GM23338 (cell line): ENCODE measurements at regions not wholly inside any gene's neighbourhood (a gene's known extent, or its start where the extent isn't known, plus 50 kb on each side); places are given as distances from the start of the nearest gene placed in this dataset.

Experiments
- ATAC-seq: fragments of 200-7000 bp; cut with Tn5 transposase; 3 replicates; pipeline ENCODE4 v1.9.1; 2020
- DNase-seq: peaks from one replicate; pipeline ENCODE4 v3.0.0-alpha.2; 2015; ENCODE audit warnings: low spot score
- H2AFZ ChIP-seq: fragments of 200-600 bp; sonication (generic); 2 replicates; pipeline ENCODE4 v1.8.0; 2016; ENCODE audit warnings: antibody characterized with exemption, mild to moderate bottlenecking, moderate library complexity
- H3F3A ChIP-seq: fragments of 200-600 bp; sonication (generic); replicated peaks from 2 replicates; pipeline ENCODE4 v1.8.0; 2017; ENCODE audit warnings: antibody characterized with exemption, mixed run types, low read depth
- H3K27ac ChIP-seq: fragments of 200-600 bp; sonication (generic); 2 replicates; pipeline ENCODE4 v1.6.1; 2016; ENCODE audit warnings: low read depth
- H3K27me3 ChIP-seq: fragments of 200-600 bp; sonication (generic); 2 replicates; pipeline ENCODE4 v1.8.0; 2016; ENCODE audit warnings: mild to moderate bottlenecking, mixed run types, moderate library complexity; ENCODE audit not compliant: insufficient read depth
- H3K36me3 ChIP-seq: fragments of 200-600 bp; sonication (generic); 2 replicates; pipeline ENCODE4 v1.8.0; 2016; ENCODE audit warnings: mild to moderate bottlenecking; ENCODE audit not compliant: insufficient read depth
- H3K4me1 ChIP-seq: fragments of 200-600 bp; sonication (generic); 2 replicates; pipeline ENCODE4 v1.8.0; 2016; ENCODE audit warnings: mild to moderate bottlenecking, moderate library complexity; ENCODE audit not compliant: insufficient read depth
- H3K4me2 ChIP-seq: fragments of 200-600 bp; sonication (generic); 2 replicates; pipeline ENCODE4 v1.7.1; 2017; ENCODE audit warnings: mixed run types
- H3K4me3 ChIP-seq: fragments of 200-600 bp; sonication (generic); 2 replicates; pipeline ENCODE4 v1.6.1; 2016; ENCODE audit warnings: mixed run types
- H3K79me2 ChIP-seq: fragments of 200-600 bp; sonication (generic); replicated peaks from 2 replicates; pipeline ENCODE4 v1.8.0; 2017; ENCODE audit warnings: mild to moderate bottlenecking; ENCODE audit not compliant: insufficient read depth
- H3K9me2 ChIP-seq: fragments of 200-600 bp; sonication (generic); 2 replicates; pipeline ENCODE4 v1.8.0; 2017; ENCODE audit not compliant: insufficient read depth
- H4K20me1 ChIP-seq: fragments of 200-600 bp; sonication (generic); replicated peaks from 2 replicates; pipeline ENCODE4 v1.8.0; 2017; ENCODE audit warnings: mild to moderate bottlenecking; ENCODE audit not compliant: insufficient read depth
- H3K27ac Mint-ChIP-seq: 2 replicates; pipeline ENCODE4 v1.8.0; 2020; ENCODE audit warnings: inconsistent platforms, mild to moderate bottlenecking, moderate library complexity, mixed read lengths
- H3K27me3 Mint-ChIP-seq: 3 replicates; pipeline ENCODE4 v1.8.0; 2022; ENCODE audit warnings: low read depth, mild to moderate bottlenecking, moderate library complexity, mixed read lengths, inconsistent platforms; ENCODE audit not compliant: insufficient read depth, poor library complexity
- H3K36me3 Mint-ChIP-seq: 3 replicates; pipeline ENCODE4 v1.8.0; 2021; ENCODE audit warnings: low read depth, mild to moderate bottlenecking, inconsistent platforms, moderate library complexity, mixed read lengths
- H3K4me1 Mint-ChIP-seq: 3 replicates; pipeline ENCODE4 v1.8.0; 2020; ENCODE audit warnings: mild to moderate bottlenecking, inconsistent platforms, mixed read lengths
- H3K4me3 Mint-ChIP-seq: 3 replicates; pipeline ENCODE4 v1.8.0; 2021; ENCODE audit warnings: moderate library complexity, mild to moderate bottlenecking, inconsistent platforms, mixed read lengths
- H3K9me3 Mint-ChIP-seq: 3 replicates; pipeline ENCODE4 v1.8.0; 2020; ENCODE audit warnings: moderate library complexity, mild to moderate bottlenecking, inconsistent platforms, mixed read lengths
- CREB1 ChIP-seq: fragments of 250-450 bp; sonication (Bioruptor Pico); IDR thresholded peaks from 2 replicates; pipeline ENCODE4 v1.5.0; 2020; ENCODE audit warnings: low read depth, mild to moderate bottlenecking, moderate library complexity
- EZH2 ChIP-seq: fragments of 200-600 bp; sonication (generic); IDR thresholded peaks from one replicate; pipeline ENCODE4 v1.8.0; 2017; ENCODE audit warnings: antibody characterized with exemption, mild to moderate bottlenecking, low read depth; ENCODE audit not compliant: unreplicated experiment
- EZH2phosphoT487 ChIP-seq: fragments of 200-600 bp; sonication (generic); IDR thresholded peaks from one replicate; pipeline ENCODE4 v1.8.1; 2018; ENCODE audit warnings: antibody characterized with exemption; ENCODE audit not compliant: unreplicated experiment
- JUNB ChIP-seq: IDR thresholded peaks from one replicate; pipeline ENCODE4 v1.6.1; 2016; ENCODE audit warnings: antibody characterized with exemption; ENCODE audit not compliant: unreplicated experiment
- NANOG ChIP-seq: IDR thresholded peaks from 2 replicates; pipeline ENCODE4 v1.6.1; 2016; ENCODE audit warnings: antibody characterized with exemption, borderline replicate concordance
- POLR2AphosphoS5 ChIP-seq: IDR thresholded peaks from 2 replicates; pipeline ENCODE4 v1.6.1; 2016; ENCODE audit warnings: antibody characterized with exemption, low read depth
- STAT1 ChIP-seq: IDR thresholded peaks from one replicate; pipeline ENCODE4 v1.6.1; 2016; ENCODE audit warnings: antibody characterized with exemption; ENCODE audit not compliant: unreplicated experiment
- ZNF114 ChIP-seq: fragments of 250-450 bp; sonication (Bioruptor Pico); IDR thresholded peaks from 2 replicates; pipeline ENCODE4 v1.5.0; 2020; ENCODE audit warnings: mild to moderate bottlenecking, moderate library complexity
- ZNF331 ChIP-seq: fragments of 250-450 bp; sonication (Bioruptor Pico); IDR thresholded peaks from 2 replicates; pipeline ENCODE4 v1.5.0; 2020; ENCODE audit warnings: low read depth, mild to moderate bottlenecking, moderate library complexity
- TF ChIP-seq, protein P1 (sequence below): IDR thresholded peaks from one replicate; pipeline ENCODE4 v1.6.1; 2018; ENCODE audit warnings: antibody characterized with exemption; ENCODE audit not compliant: unreplicated experiment
- TF ChIP-seq, protein P2 (sequence below), 2 experiments: fragments of 200-600 bp in 1 of 2; sonication (generic) in 1 of 2; conservative IDR thresholded peaks; 2 replicates each; pipeline versions ENCODE4 v1.5.1 to v1.6.1; 2016 to 2017; ENCODE audit warnings: antibody characterized with exemption in 2 of 2, low read depth in 2 of 2, mild to moderate bottlenecking in 2 of 2, moderate library complexity in 1 of 2
- TF ChIP-seq, protein P3 (sequence below): fragments of 250-450 bp; sonication (Bioruptor Pico); IDR thresholded peaks from 2 replicates; pipeline ENCODE4 v1.5.0; 2020; ENCODE audit warnings: mild to moderate bottlenecking, moderate library complexity
- TF ChIP-seq, protein P4 (sequence below): IDR thresholded peaks from 2 replicates; pipeline ENCODE4 v1.6.1; 2016; ENCODE audit warnings: antibody characterized with exemption

DNA sequence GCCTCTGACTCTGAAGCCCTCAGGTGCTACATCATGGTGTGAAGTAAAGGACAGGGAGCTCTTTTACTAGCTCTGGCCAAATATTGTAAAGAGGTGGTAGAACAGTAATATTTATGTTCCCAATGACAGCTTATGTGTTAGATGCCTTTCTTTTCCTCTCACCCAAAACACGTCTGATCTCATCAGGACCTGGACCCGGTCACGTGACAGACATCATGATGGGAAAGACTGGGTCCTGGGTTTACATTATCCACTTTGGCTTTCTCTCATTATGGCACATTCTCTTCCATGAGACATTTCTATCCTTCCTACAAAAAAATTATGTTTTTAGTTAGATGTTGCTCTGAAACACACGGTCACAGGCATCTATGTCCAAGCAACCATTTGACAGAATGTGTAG is 548.7 kb upstream of the CDH7 start:
- Histone ChIP-seq H2AFZ (no peak overlapping the region), H3K79me2 (no peaks in the 10 kb centered on the region), H3K9me2 (no peaks in the 10 kb centered on the region), H4K20me1 (no peaks in the 10 kb centered on the region), H3K4me2 (no peak overlapping the region), H3K27me3 (no peaks in the 10 kb centered on the region), H3K4me1 (0 out of 2 replicates have a peak, but pooled peaks cover 3% of the 10 kb centered on the region), H3K27ac (no peak overlapping the region), H3K4me3 (no peak overlapping the region), H3K36me3 (no peaks in the 10 kb centered on the region), H3F3A (no peaks in the 10 kb centered on the region)
- Mint-ChIP-seq H3K27me3 (no peaks in the 10 kb centered on the region), H3K4me3 (no peak overlapping the region), H3K9me3 (no peaks in the 10 kb centered on the region), H3K27ac (no peak overlapping the region), H3K36me3 (no peaks in the 10 kb centered on the region), H3K4me1 (no peaks in the 10 kb centered on the region)
- ATAC-seq (no peak), DNase-seq (no peak)
- TF ChIP-seq, protein P1, sequence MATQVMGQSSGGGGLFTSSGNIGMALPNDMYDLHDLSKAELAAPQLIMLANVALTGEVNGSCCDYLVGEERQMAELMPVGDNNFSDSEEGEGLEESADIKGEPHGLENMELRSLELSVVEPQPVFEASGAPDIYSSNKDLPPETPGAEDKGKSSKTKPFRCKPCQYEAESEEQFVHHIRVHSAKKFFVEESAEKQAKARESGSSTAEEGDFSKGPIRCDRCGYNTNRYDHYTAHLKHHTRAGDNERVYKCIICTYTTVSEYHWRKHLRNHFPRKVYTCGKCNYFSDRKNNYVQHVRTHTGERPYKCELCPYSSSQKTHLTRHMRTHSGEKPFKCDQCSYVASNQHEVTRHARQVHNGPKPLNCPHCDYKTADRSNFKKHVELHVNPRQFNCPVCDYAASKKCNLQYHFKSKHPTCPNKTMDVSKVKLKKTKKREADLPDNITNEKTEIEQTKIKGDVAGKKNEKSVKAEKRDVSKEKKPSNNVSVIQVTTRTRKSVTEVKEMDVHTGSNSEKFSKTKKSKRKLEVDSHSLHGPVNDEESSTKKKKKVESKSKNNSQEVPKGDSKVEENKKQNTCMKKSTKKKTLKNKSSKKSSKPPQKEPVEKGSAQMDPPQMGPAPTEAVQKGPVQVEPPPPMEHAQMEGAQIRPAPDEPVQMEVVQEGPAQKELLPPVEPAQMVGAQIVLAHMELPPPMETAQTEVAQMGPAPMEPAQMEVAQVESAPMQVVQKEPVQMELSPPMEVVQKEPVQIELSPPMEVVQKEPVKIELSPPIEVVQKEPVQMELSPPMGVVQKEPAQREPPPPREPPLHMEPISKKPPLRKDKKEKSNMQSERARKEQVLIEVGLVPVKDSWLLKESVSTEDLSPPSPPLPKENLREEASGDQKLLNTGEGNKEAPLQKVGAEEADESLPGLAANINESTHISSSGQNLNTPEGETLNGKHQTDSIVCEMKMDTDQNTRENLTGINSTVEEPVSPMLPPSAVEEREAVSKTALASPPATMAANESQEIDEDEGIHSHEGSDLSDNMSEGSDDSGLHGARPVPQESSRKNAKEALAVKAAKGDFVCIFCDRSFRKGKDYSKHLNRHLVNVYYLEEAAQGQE = no peak
- TF ChIP-seq JUNB = no peak
- no peak for TF ChIP-seq EZH2phosphoT487
- no peak for TF ChIP-seq ZNF114 (CRISPR knock-in tag)
- TF ChIP-seq STAT1 = no peak
- no peak for TF ChIP-seq EZH2
- TF ChIP-seq, protein P2, sequence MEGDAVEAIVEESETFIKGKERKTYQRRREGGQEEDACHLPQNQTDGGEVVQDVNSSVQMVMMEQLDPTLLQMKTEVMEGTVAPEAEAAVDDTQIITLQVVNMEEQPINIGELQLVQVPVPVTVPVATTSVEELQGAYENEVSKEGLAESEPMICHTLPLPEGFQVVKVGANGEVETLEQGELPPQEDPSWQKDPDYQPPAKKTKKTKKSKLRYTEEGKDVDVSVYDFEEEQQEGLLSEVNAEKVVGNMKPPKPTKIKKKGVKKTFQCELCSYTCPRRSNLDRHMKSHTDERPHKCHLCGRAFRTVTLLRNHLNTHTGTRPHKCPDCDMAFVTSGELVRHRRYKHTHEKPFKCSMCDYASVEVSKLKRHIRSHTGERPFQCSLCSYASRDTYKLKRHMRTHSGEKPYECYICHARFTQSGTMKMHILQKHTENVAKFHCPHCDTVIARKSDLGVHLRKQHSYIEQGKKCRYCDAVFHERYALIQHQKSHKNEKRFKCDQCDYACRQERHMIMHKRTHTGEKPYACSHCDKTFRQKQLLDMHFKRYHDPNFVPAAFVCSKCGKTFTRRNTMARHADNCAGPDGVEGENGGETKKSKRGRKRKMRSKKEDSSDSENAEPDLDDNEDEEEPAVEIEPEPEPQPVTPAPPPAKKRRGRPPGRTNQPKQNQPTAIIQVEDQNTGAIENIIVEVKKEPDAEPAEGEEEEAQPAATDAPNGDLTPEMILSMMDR (conservative IDR thresholded peaks at IDR 0.05; ENCODE audit: low read depth in 2 of 2) = no peak
- TF ChIP-seq ZNF331 (CRISPR knock-in tag) = no peak
- TF ChIP-seq POLR2AphosphoS5 = no peak
- TF ChIP-seq, protein P3, sequence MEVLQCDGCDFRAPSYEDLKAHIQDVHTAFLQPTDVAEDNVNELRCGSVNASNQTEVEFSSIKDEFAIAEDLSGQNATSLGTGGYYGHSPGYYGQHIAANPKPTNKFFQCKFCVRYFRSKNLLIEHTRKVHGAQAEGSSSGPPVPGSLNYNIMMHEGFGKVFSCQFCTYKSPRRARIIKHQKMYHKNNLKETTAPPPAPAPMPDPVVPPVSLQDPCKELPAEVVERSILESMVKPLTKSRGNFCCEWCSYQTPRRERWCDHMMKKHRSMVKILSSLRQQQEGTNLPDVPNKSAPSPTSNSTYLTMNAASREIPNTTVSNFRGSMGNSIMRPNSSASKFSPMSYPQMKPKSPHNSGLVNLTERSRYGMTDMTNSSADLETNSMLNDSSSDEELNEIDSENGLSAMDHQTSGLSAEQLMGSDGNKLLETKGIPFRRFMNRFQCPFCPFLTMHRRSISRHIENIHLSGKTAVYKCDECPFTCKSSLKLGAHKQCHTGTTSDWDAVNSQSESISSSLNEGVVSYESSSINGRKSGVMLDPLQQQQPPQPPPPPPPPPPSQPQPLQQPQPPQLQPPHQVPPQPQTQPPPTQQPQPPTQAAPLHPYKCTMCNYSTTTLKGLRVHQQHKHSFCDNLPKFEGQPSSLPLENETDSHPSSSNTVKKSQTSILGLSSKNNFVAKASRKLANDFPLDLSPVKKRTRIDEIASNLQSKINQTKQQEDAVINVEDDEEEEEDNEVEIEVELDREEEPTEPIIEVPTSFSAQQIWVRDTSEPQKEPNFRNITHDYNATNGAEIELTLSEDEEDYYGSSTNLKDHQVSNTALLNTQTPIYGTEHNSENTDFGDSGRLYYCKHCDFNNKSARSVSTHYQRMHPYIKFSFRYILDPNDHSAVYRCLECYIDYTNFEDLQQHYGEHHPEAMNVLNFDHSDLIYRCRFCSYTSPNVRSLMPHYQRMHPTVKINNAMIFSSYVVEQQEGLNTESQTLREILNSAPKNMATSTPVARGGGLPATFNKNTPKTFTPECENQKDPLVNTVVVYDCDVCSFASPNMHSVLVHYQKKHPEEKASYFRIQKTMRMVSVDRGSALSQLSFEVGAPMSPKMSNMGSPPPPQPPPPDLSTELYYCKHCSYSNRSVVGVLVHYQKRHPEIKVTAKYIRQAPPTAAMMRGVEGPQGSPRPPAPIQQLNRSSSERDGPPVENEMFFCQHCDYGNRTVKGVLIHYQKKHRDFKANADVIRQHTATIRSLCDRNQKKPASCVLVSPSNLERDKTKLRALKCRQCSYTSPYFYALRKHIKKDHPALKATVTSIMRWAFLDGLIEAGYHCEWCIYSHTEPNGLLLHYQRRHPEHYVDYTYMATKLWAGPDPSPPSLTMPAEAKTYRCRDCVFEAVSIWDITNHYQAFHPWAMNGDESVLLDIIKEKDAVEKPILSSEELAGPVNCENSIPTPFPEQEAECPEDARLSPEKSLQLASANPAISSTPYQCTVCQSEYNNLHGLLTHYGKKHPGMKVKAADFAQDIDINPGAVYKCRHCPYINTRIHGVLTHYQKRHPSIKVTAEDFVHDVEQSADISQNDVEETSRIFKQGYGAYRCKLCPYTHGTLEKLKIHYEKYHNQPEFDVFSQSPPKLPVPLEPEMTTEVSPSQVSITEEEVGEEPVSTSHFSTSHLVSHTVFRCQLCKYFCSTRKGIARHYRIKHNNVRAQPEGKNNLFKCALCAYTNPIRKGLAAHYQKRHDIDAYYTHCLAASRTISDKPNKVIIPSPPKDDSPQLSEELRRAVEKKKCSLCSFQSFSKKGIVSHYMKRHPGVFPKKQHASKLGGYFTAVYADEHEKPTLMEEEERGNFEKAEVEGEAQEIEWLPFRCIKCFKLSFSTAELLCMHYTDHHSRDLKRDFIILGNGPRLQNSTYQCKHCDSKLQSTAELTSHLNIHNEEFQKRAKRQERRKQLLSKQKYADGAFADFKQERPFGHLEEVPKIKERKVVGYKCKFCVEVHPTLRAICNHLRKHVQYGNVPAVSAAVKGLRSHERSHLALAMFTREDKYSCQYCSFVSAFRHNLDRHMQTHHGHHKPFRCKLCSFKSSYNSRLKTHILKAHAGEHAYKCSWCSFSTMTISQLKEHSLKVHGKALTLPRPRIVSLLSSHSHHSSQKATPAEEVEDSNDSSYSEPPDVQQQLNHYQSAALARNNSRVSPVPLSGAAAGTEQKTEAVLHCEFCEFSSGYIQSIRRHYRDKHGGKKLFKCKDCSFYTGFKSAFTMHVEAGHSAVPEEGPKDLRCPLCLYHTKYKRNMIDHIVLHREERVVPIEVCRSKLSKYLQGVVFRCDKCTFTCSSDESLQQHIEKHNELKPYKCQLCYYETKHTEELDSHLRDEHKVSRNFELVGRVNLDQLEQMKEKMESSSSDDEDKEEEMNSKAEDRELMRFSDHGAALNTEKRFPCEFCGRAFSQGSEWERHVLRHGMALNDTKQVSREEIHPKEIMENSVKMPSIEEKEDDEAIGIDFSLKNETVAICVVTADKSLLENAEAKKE (CRISPR knock-in tag) = no peak
- no peak for TF ChIP-seq CREB1 (CRISPR knock-in tag)
- TF ChIP-seq, protein P4, sequence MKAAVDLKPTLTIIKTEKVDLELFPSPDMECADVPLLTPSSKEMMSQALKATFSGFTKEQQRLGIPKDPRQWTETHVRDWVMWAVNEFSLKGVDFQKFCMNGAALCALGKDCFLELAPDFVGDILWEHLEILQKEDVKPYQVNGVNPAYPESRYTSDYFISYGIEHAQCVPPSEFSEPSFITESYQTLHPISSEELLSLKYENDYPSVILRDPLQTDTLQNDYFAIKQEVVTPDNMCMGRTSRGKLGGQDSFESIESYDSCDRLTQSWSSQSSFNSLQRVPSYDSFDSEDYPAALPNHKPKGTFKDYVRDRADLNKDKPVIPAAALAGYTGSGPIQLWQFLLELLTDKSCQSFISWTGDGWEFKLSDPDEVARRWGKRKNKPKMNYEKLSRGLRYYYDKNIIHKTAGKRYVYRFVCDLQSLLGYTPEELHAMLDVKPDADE = no peak
- no peak for TF ChIP-seq NANOG
